Ovary (tissue), 7 donors: ENCODE measurements at regions not wholly inside any gene's neighbourhood (a gene's known extent, or its start where the extent isn't known, plus 50 kb on each side); places are given as distances from the start of the nearest gene placed in this dataset.
A peak's percentile ranks its signal among the peaks of the same experiment; 100 is the strongest.

ENCODE experiments used
- DNase-seq, 5 donors: peaks; one replicate each; pipeline ENCODE4 v3.0.0-alpha.2; 2019 to 2020
- H3K27ac ChIP-seq, 2 donors: fragments of 200-600 bp; one replicate each; pipeline versions ENCODE4 v1.5.1 to v1.8.0; 2019 to 2022
- H3K27me3 ChIP-seq: fragments of 200-600 bp; one replicate; pipeline ENCODE4 v1.8.0; 2022
- H3K36me3 ChIP-seq: fragments of 200-600 bp; sonication (generic); one replicate; pipeline ENCODE4 v1.5.1; 2019
- H3K4me1 ChIP-seq: one replicate; pipeline ENCODE4 v1.8.1; 2013; ENCODE audit warnings: mild to moderate bottlenecking, moderate library complexity; ENCODE audit not compliant: insufficient read depth
- H3K4me3 ChIP-seq: fragments of 200-600 bp; sonication (generic); one replicate; pipeline ENCODE4 v1.5.1; 2017
- H3K9me3 ChIP-seq, 2 donors: fragments of 200-600 bp in 1 of 2; sonication (generic) in 1 of 2; one replicate each; pipeline versions ENCODE4 v1.5.1 to v1.8.1; 2013 to 2019; ENCODE audit warnings: mild to moderate bottlenecking in 1 of 2, moderate library complexity in 1 of 2
- EP300 ChIP-seq: sonication (generic); formaldehyde crosslinking; IDR thresholded peaks from one replicate; pipeline ENCODE4 v1.6.1; 2017; ENCODE audit warnings: antibody characterized with exemption
- POLR2A ChIP-seq: fragments of 450-650 bp; IDR thresholded peaks from one replicate; pipeline ENCODE4 v1.6.1; 2017; ENCODE audit warnings: antibody characterized with exemption, mild to moderate bottlenecking, moderate library complexity
- WGBS, 3 donors: extraction: QIAGEN DNeasy Blood & Tissue Kit in 1 of 3; methylation state at CpG; one replicate each; pipeline versions ENCODE4 v1.1.5 to v1.1.7; 2013 to 2017; 5-methylcytosine and 5-hydroxymethylcytosine counted together
- intact Hi-C, 4 donors: fragments of 100-400 bp; cut with DNase I; formaldehyde crosslinking; loops; one replicate each; pipeline versions ENCODE4 v1.11.0 to v1.15.1; 2022 to 2023
- TF ChIP-seq, protein P1 (sequence below), 3 donors: fragments of 450-650 bp in 2 of 3; fragments of 200-600 bp in 1 of 3; IDR thresholded peaks; one replicate each; pipeline versions ENCODE4 v1.5.1 to v1.8.0; 2016 to 2022; ENCODE audit warnings: antibody characterized with exemption in 3 of 3, mild to moderate bottlenecking in 1 of 3
- donor health status: DM: no; HTN: no; CAD: no; lungs with moderate emphysema.
- donor health status: DM: no; HTN: no; CAD: no.
- donor health status: Bipolar disorder and iron deficiency.
- donor health status: DM: no; HTN: no; CAD: no.
- donor health status: DM: yes; HTN: yes; CAD: no.

- no peaks in the 10 kb centered on the region for H3K36me3 ChIP-seq
- no peak overlapping the region for H3K27ac ChIP-seq
- H3K4me3 ChIP-seq, result no peak overlapping the region
- no peaks in the 10 kb centered on the region for H3K27me3 ChIP-seq
- TF ChIP-seq EP300, result no peak
- H3K4me1 ChIP-seq, result no peaks in the 10 kb centered on the region
- no peaks in the 10 kb centered on the region for H3K9me3 ChIP-seq
- peak in 4 of 5 donors; percentile 53 to 61 (median 60) for DNase-seq
- intact Hi-C loops, result no loop called here
- WGBS, 3 donors, result 71 to 78% (median 73%) methylated on average over 1 of the region's 1 CpG
Observed at GRCh38 chr2:43171789-43172188, 54.6 kb downstream of the ZFP36L2 start.

GRCh38 chr2:43170405-43171105 is 55.9 kb downstream of the ZFP36L2 start:
- WGBS, 3 donors, result 90 to 97% (median 97%) methylated on average over 21 of the region's 21 CpGs
- no peak for TF ChIP-seq EP300
- Histone ChIP-seq H3K27me3 (no peaks in the 10 kb centered on the region), H3K9me3 (no peaks in the 10 kb centered on the region), H3K4me1 (no peaks in the 10 kb centered on the region), H3K27ac (no peak overlapping the region), H3K4me3 (no peak overlapping the region), H3K36me3 (no peaks in the 10 kb centered on the region)
- DNase-seq, result no peak
- intact Hi-C loops, result no loop called here

GRCh38 chr2:43169987-43170386 is 56.4 kb downstream of the ZFP36L2 start:
- TF ChIP-seq EP300 (no peak), POLR2A (no peak)
- TF ChIP-seq, protein P1, sequence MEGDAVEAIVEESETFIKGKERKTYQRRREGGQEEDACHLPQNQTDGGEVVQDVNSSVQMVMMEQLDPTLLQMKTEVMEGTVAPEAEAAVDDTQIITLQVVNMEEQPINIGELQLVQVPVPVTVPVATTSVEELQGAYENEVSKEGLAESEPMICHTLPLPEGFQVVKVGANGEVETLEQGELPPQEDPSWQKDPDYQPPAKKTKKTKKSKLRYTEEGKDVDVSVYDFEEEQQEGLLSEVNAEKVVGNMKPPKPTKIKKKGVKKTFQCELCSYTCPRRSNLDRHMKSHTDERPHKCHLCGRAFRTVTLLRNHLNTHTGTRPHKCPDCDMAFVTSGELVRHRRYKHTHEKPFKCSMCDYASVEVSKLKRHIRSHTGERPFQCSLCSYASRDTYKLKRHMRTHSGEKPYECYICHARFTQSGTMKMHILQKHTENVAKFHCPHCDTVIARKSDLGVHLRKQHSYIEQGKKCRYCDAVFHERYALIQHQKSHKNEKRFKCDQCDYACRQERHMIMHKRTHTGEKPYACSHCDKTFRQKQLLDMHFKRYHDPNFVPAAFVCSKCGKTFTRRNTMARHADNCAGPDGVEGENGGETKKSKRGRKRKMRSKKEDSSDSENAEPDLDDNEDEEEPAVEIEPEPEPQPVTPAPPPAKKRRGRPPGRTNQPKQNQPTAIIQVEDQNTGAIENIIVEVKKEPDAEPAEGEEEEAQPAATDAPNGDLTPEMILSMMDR (IDR thresholded peaks at IDR 0.05), result no peak
- DNase-seq, result no peak
- H3K4me3 ChIP-seq, result no peak overlapping the region
- intact Hi-C loops, result no loop called here
- H3K9me3 ChIP-seq, result no peaks in the 10 kb centered on the region
- H3K4me1 ChIP-seq, result no peaks in the 10 kb centered on the region
- H3K27ac ChIP-seq, result no peak overlapping the region
- 58 to 63% (median 60%) methylated on average over 9 of the region's 9 CpGs for WGBS, 3 donors
- no peaks in the 10 kb centered on the region for H3K36me3 ChIP-seq
- H3K27me3 ChIP-seq, result no peaks in the 10 kb centered on the region

- no peak for DNase-seq
- TF ChIP-seq EP300 (no peak), POLR2A (no peak)
- TF ChIP-seq, protein P1 (IDR thresholded peaks at IDR 0.05), result no peak
- WGBS, 3 donors, result 81 to 86% (median 81%) methylated on average over 23 to 24 of the region's 24 CpGs
- H3K4me1 ChIP-seq, result no peaks in the 10 kb centered on the region
- no peaks in the 10 kb centered on the region for H3K27me3 ChIP-seq
- H3K4me3 ChIP-seq, result no peak overlapping the region
- H3K27ac ChIP-seq, result no peak overlapping the region
- no peaks in the 10 kb centered on the region for H3K36me3 ChIP-seq
- no peaks in the 10 kb centered on the region for H3K9me3 ChIP-seq
- intact Hi-C loops, result no loop called here
Observed at GRCh38 chr2:43169099-43169945, 57.1 kb downstream of the ZFP36L2 start.

- no peaks in the 10 kb centered on the region for H3K36me3 ChIP-seq
- no peaks in the 10 kb centered on the region for H3K9me3 ChIP-seq
- TF ChIP-seq, protein P1 (IDR thresholded peaks at IDR 0.05), result no peak
- 79 to 100% (median 100%) methylated on average over 1 of the region's 1 CpG for WGBS, 3 donors
- H3K27me3 ChIP-seq, result no peaks in the 10 kb centered on the region
- DNase-seq, result no peak
- no peak overlapping the region for H3K4me3 ChIP-seq
- H3K27ac ChIP-seq, result no peak overlapping the region
- no peaks in the 10 kb centered on the region for H3K4me1 ChIP-seq
- intact Hi-C loops, result no loop called here
Observed at GRCh38 chr2:43168016-43168369, 58.4 kb downstream of the ZFP36L2 start.
